HAP-1 (cell line): ENCODE measurements at regions not wholly inside any gene's neighbourhood (a gene's known extent, or its start where the extent isn't known, plus 50 kb on each side); places are given as distances from the start of the nearest gene placed in this dataset.

Source experiments
- DNase-seq, 2 experiments: peaks; one replicate each; pipeline ENCODE4 v3.0.0-alpha.2; 2016 to 2020; ENCODE audit warnings: low spot score in 2 of 2
- H3K27me3 ChIP-seq: fragments of 250-450 bp; sonication (Bioruptor Pico); 2 replicates; pipeline ENCODE4 v1.5.1; 2020; ENCODE audit warnings: low read depth, mild to moderate bottlenecking, moderate library complexity
- H3K36me3 ChIP-seq: fragments of 250-450 bp; sonication (Bioruptor Pico); replicated peaks from 2 replicates; pipeline ENCODE4 v1.5.1; 2020; ENCODE audit warnings: mild to moderate bottlenecking
- H3K4me1 ChIP-seq: fragments of 250-450 bp; sonication (Bioruptor Pico); 2 replicates; pipeline ENCODE4 v1.5.1; 2020; ENCODE audit warnings: mild to moderate bottlenecking
- H3K4me3 ChIP-seq: fragments of 250-450 bp; sonication (Bioruptor Pico); 2 replicates; pipeline ENCODE4 v1.5.1; 2020; ENCODE audit warnings: mild to moderate bottlenecking, moderate library complexity
- H3K9me3 ChIP-seq: fragments of 250-450 bp; sonication (Bioruptor Pico); 2 replicates; pipeline ENCODE4 v1.5.1; 2020; ENCODE audit warnings: mild to moderate bottlenecking, moderate library complexity
- in situ Hi-C: fragments of 300-500 bp; cut with MboI; formaldehyde crosslinking; loops from 3 replicates; pipeline ENCODE4 v1.14.3; 2020; ENCODE audit warnings: low sequenced_read_pairs, inconsistent platforms, mixed read lengths

DNA sequence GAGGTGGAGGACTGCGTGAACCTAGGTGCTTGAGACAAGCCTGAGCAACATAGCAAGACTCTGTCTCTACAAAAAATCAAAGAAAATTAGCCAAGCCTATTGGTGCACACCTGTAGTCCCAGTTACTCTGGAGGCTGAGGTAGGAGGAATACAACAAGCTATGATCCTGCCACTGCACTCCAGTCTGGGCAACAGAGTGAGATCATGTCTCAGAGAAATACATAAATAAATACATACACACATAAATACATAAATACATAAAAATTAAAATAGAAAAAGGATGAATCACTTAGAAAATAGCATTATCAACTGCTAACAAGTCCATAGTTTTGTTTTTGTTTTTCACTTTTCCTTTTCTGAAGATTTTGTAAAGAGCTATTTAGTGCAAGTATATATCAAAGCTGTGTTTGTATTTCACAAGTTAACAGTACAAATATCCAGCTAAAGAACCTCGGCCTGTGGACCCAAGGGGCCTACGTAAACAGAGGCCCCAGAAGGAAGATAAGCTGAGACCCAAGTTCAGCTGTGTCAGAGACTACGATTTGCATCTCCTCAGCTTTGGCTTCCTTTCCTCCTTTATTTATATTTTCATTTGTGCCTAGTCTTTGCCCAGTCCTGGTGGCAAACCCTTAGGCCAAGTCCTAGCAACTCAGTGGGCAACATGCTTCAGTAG, 67.1 kb upstream of the ROBO2 start:
- peaks cover 39% of the 10 kb centered on the region for H3K4me1 ChIP-seq
- in situ Hi-C loops = no loop called here
- H3K4me3 ChIP-seq = no peak overlapping the region
- no peaks in the 10 kb centered on the region for H3K27me3 ChIP-seq
- DNase-seq = no peak
- H3K9me3 ChIP-seq = no peaks in the 10 kb centered on the region
- H3K36me3 ChIP-seq = no peaks in the 10 kb centered on the region

DNA sequence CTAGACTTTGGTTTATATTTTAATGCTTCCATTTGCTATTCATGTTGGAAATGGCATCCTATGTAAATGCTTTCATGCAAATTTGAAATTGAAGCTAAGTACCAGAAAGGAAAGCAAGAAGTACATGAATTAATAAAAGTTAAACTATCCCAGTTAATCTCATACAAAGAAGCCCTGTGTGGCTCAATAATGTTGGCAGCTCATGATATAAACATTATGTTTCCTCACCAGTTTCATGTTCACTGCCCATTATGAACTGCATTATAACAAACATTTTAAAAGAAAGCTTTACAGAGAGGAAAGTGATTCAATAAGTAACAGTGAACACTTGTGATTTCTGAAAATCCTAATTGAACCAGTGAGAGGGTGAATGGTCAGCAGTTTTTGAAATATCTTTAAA, 62.9 kb upstream of the ROBO2 start:
- H3K27me3 ChIP-seq = no peaks in the 10 kb centered on the region
- H3K36me3 ChIP-seq = no peaks in the 10 kb centered on the region
- no peaks in the 10 kb centered on the region for H3K9me3 ChIP-seq
- DNase-seq = no peak
- peaks cover 33% of the 10 kb centered on the region for H3K4me1 ChIP-seq
- in situ Hi-C loops = no loop called here
- H3K4me3 ChIP-seq = no peak overlapping the region

DNA sequence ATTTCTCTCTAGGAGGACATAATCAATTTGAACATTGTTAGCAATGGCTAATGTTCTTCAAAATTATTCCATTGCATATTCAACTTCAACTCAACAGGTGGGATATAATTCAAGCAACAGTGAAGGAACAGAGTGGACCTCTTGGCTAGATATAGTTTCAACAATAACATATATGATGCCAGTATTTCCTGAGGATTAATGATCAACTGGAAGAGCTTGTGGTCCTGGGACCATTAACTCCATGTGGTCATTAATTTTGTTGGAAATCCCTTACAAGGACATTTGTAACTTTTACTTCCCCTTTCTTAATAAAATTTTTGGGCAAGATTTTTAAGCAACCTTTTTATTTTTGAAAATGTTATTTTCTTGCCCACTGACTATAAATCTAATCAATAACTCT, 54.3 kb upstream of the ROBO2 start:
- Histone ChIP-seq H3K4me3 (no peak overlapping the region), H3K27me3 (no peaks in the 10 kb centered on the region), H3K4me1 (peaks cover 13% of the 10 kb centered on the region), H3K36me3 (no peaks in the 10 kb centered on the region), H3K9me3 (no peaks in the 10 kb centered on the region)
- no peak for DNase-seq
- in situ Hi-C loops = no loop called here

DNA sequence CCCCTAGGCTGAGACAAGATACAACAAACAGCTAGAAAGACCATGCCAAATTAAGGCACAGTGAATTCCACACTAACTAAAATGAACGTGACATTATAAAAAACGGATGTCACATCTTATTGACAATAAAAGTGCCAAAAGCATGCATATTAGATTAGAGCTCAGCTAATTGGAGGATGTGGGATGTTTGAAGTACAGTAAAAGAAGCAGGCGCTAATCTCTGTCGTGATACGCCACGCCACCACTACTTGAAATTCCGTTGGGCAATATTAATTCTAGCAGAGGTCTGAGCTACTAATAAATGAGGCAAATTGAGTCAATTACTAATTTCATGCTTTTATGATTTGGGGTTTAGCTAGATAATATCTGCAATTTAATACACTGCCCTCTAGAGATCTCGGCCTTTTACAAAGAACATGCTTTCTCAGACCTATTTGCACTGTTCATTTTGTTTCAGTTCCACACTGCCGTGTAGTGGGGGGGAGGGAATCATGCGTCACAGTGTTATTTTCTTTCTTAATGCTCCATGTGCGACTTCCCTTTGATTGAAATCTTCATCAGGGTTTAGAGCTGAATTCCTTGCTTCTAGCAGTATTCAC, 52.9 kb upstream of the ROBO2 start:
- DNase-seq = no peak
- Histone ChIP-seq H3K27me3 (no peaks in the 10 kb centered on the region), H3K4me1 (peaks cover 13% of the 10 kb centered on the region), H3K36me3 (no peaks in the 10 kb centered on the region), H3K9me3 (no peaks in the 10 kb centered on the region), H3K4me3 (no peak overlapping the region)
- in situ Hi-C loops = no loop called here
